ENCODE measurements at regions not wholly inside any gene's neighbourhood (a gene's known extent, or its start where the extent isn't known, plus 50 kb on each side); places are given as distances from the start of the nearest gene placed in this dataset.

DNA sequence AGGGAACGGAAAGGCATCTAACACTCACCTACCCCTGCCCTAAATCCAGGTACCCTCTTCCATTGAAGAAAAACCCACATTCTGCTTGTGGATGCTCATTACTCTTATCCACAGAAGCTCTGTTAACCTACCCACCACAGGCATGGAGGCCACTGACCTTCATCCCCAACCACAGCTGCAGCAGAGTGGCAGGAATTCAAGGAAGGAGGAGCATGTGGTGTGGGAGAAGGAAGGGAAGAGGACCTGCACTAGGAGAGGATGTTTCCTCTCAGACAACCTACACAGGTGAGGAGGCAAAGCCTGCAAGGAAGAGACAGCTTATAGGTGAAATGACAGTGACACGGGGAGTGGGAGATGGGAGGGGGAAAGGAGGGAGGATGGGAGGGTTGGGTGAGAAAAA lies 192.5 kb upstream of the TSC22D2 start:
- DNase-seq, result peak; percentile 42

DNA sequence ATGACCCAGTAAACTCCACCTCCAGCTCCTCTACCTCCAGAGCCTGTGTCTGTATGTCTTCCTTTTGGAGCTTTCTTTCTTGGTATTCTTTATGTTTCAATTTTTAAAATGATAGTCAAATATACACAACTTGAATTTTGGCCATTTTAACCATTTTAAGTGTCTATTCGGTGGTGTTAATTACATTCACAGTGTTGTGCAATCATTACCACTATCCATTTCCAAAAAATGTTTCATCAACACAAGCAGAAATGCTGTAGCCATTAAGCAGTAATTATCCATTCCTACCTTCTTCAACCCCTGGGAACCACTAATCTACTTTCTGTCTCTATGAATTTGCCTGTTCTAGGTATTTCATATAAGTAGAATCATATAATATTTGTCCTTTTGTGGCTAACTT lies 194.5 kb upstream of the TSC22D2 start:
- DNase-seq, result no peak

DNA sequence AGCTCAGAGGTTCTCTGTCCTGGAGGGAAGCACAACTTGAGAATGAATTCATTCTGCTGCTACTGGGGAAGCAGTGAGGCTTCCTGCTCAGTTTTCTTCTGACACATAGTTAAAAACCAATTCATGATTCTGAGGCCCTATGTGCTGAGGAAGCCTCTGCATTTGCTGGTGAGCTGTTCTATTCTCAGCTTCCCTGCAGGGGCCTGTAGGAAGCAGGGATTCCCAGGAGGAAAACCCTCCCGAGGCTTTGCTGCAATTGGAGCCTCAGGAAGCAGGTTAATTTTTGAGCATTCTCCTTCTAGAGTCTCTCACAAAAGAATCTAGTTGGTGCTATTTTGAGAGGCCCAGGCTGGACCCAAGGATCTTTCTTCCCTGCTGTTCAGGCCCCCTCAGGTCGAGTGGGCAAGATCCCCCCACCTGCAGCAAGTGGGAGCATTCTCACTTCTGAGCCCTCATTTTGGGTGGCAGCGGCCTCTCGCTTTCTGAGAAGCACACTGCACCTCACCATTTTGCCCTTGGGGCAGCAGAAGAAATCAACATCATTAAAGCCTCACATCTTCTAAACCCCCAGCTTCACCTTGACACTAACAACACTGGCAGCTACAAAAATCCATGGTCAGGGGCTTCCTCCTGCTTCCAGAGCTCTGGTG lies 197.5 kb upstream of the TSC22D2 start:
- peak; percentile 26 for DNase-seq

DNA sequence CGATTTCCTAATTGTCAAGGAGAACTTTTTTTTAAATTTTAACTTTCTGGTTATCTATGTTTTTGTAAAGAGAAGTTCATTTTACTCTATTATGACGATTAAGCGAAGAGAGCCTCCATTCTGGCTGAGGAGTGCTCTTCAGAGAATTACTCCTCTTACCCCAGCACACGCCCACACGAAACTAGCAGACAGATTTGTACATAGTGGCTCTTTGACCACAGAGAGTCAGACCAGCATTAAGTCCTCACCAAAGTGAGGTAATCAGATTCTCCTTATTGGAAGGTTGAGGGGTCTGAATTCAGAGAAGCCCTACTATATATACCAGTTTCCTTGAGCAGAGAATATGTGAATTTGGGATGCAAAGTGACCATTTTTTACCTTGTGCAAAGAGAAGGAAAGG lies 204.8 kb upstream of the TSC22D2 start:
- no peak for DNase-seq

DNA sequence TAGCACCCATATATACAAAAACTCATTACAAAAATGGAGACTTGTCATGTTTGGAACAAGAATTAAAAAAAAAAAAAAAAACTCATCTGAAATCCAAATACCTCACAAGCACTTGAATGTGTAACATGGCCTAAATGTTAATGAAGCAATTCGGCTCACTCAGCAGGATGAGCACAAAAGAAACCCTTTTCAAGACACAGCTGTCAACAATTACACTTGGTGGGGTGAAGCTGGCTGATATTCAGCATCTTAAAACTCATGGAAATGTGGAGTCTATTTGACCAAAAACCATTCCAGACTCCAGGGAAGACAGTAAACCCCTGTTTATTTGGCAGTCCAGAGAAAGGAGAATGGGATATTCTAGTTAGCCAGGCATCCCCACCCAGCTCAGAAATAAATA lies 205.4 kb upstream of the TSC22D2 start:
- DNase-seq, result peak; percentile 53

DNA sequence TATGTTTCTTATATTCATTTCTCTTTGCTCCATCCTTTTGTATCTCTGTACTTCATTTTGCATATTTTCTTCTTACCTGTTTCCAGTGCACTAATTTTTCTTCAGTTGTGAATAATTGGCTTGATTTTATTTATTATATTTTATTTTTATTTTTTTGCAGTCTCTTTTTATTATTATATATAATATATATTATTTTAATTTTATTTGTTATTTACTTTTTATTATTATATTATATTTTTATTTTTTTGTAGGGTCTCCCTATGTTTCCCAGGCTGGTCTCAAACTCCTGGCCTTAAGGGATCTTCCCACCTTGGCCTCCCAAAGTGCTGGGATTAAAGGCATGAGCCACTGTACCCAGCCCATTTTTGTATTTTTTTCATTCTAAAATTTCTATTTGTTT lies 213.1 kb upstream of the TSC22D2 start:
- DNase-seq, result no peak

DNA sequence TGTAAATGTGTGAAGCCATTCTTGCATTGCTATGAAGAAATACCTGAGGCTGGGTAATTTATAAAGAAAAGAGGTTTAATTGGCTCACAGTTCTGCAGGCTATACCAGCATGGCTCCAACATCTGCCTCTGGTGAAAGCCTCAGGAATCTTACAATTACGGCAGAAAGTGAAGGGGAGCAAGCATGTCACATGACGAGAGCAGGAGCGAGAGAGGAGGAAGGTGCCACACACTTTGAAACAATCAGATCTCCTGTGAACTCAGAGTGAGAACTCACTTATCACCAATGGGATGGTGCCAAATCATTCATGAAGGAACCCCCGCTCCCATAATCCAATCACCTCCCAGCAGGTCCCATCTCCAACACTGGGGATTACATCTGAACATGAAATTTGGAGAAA lies 213.6 kb upstream of the TSC22D2 start:
- no peak for DNase-seq

DNA sequence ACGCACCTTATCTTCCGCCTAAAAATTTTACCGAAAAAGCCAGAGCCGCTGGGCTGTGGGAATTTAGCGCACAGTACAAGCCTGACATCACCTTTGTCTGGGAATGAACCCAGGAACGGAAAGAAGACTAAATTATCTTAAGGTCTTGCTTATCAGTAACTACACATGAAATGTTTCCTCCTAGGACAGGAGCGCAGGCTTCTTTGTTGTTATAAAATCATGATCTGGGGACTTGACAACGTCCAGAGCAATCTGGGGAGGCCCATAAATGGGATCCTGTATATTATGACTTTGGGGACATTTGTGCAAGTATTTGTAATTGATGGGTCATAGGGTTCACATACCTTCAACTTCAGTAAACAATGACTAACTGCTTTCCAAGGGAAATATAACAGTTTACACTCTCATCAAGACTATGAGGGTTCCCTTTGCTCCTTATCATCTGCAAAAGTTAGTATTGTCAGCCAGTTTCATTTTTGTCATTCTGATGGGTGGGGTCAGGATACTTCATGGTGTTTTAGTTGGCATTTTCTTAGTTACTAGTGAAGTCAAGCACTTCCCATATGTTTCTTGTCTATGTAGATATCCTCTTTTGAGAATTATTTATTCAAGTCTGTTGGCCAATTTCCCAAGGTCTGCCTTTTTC lies 213.9 kb upstream of the PFN2 start:
- no peak for DNase-seq

DNA sequence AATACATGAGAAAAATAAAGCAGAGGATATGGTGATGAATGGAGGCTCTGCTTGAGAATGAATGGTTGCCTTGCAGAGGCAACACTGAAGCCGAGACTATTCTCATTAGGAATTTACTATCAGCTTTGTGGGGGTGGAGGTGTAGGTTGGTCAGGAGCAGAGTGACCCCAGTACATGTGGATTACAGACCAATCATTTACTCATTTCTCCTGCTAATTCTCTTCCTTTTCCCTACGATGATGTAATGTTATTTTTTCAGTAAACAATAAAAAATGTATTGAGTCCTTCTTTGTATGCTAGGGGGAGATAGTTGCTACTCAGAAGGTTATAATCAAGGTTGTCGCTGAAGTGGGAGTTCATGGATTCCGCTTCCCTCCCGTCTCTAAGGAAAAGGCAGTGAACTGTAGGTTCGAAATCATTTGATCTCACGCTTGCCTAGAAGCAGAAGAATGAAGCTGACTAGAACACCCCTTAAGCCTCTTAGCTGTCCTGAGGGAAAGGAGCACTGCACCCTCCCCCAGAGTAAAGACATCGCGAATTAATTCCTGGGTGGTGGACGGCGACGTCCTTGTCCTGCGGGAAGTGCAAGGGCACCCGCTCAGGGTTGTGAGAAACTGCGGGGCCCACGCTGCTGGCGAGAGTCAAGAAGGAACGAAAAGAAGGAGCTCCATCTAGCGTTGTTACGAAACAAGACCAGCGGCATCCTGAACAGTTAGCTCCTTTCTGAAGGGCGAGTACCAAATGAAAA lies 213.2 kb upstream of the PFN2 start:
- DNase-seq, result peak; percentile 84

DNA sequence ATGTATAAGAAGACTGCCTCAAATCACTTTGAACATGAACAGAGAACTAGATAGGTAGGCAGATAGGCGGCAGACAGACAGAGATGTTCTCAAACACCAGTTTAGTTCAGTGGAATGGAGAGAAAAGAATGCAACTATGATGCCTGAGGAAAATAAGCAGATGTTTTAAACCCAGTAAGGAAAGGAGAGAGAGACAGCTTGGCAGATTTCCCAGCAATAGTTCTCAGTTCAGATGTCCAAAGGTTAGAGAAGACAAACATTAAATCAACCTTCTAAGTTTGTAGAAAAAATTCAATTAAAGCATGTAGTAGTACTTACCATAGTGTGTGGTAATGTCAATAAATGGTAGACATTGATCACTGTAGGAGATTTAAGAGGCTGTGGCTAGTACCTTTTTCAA lies 209.6 kb upstream of the PFN2 start:
- peak; percentile 76 for DNase-seq

DNA sequence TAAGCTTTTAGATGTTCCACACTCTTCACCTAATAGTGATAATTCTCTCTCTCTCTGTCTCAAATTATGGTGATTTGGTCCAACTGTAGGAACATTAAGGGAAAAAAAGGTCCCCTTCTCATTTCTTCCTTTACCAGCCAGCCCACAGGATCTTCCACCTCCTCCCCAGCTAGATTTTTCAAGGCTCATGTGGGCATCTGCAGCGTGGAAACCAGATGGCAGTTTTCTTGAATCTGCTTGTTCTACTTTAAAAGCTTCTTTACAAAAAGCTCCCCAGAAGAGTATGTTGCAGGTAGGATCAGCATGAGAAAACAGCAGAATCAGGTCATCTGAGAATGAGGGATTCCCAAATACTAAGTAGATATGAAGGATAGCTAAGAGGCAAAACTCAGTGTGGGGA lies 208.6 kb upstream of the PFN2 start:
- DNase-seq, result no peak

DNA sequence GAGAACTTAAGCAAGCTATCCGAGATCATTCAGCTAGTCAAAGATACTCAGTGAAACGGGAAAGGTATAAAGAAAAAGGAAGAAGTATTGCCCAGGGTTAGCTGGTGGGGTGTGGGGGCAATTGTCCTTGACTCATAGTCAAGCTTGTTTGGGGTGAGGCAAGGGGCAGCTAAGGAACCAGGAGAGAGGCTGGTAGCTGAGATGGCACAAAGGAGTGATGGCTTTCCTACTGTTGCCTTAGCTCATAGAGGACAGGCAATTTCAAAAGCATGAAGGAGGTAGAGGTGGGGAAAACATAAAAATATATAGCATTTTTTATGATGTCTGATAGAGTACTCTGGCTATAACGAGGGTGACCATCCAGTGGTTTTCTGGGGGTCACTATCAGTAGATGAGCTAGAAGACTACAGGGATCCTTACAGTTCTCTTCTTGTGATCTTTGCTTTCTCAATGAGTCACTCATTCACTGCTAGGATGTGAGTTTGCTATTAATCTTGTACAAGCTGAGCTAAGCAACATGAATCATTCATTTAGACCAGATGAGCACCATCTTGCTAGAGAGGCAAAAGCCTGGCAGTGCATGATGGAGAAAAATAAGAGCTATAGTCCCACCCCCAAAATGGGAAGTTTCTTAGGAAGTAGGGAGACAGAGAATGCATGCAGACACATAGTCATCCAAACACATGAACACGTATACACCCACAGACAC lies 207.1 kb upstream of the PFN2 start:
- DNase-seq, result no peak

DNA sequence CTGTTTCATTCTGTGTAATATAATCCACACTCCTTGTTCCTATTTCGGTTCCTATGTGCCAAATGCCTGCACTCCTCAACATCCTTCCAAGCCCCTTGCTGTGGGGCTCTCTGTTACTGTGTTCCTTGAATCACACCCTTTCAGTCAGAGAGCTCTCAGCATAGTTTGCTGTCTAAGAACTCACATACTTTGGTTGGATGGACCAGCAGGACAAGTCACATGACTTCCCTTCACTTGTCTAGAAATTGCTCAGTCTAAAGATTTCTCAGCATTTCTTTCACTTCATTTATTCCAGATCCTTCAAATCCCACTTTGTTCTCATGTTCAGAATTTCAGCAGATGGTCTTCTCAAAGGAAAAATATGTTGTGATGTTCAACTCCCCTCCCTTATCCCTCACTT lies 203.5 kb upstream of the PFN2 start:
- DNase-seq, result no peak

DNA sequence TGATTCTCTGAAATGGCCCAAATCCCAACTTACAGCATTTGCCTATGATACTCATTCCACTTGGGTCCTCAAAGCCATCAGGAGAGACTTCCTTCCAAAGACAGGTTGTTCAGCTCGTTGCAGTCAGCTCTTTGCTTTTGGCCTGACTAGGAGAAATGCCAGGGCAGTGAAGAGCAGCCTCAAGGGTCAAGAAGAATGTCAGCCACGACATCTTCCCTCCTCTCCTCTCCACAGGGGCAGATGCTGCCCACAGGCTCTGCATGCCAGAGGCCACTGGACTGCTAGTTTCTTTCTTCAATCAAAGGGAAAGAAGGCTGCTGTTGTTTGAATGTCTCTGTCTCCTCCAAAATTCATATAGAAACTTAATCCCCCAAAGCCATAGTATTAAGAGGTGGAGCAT lies 201.7 kb upstream of the PFN2 start:
- DNase-seq, result no peak

DNA sequence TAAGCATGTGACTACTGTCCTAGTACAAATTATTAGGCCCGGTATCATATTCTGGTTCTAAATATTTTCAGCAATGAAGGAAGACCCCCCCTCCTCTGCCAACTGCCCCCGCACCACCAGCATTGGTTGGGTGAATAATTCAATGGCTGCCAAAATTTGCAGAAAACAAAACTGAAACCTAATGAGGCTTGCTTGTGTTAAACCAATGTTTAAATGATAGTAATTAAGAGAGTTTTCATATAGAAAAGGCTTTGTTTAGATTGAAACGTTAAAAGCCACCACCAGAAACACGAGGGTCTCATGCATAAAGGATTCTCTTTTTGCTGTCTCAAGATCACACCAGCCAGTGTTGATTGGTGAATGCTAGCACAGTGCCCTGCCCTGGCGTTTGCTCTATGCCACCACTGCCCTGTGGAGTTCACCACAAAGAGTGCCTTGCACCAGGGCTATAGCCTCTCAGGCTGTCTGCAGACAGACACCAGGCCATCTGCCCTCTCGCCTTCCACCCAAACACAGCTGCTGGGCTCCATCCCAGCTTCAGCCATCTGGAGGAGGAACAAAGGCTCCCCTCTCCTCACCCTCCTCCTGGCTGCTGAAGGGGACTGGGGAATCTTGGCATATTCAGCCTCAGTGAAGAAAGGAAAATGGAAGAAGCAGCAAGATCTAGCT lies 200.3 kb upstream of the PFN2 start:
- DNase-seq, result peak; percentile 87

DNA sequence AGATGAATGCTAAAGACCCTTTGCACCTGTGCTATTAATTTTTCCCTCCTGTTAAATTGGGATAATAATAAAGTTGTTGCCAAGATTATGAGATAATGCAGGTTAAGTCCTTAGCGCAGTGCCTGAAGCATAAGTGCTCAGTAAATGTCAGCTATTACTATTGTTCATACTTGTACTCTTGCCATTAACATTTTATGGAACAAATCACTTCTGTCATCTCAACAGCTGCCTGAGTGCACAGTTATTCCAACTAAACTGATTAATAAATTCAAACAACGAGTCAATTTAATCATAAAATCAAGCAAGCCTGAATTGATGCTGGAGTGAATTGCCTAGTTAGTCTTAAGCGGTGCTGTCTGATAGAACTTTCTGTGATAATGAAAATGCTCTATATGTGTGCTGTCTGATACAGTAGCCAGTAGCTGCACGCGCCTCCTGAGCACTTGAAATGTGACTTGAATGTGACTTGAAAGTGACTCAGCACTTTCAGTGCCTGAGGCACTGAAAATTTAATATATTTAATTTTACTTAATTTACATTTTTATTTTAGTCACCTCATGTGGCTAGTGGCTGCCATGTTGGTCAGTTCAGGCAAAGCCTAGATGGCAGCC lies 198.7 kb upstream of the PFN2 start:
- DNase-seq, result no peak

DNA sequence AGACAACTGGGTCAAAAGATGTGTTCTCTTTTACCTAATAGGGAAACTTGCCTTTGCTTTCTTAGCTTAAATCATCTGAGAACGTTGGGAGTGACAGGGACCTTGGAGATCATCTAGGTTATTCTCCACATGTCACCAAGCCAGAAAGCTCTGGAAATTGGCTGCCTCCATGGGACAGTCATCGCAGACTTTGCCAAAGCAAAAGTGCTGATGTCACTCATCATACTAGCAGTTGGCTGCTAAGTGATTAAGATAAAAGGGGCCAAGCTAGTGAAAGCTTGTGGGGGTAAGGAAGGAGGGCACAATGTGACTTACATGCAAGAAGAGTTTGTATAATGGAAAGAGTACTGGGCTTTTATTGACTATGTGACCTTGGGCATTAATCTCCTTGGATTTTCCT lies 198.0 kb upstream of the PFN2 start:
- no peak for DNase-seq

DNA sequence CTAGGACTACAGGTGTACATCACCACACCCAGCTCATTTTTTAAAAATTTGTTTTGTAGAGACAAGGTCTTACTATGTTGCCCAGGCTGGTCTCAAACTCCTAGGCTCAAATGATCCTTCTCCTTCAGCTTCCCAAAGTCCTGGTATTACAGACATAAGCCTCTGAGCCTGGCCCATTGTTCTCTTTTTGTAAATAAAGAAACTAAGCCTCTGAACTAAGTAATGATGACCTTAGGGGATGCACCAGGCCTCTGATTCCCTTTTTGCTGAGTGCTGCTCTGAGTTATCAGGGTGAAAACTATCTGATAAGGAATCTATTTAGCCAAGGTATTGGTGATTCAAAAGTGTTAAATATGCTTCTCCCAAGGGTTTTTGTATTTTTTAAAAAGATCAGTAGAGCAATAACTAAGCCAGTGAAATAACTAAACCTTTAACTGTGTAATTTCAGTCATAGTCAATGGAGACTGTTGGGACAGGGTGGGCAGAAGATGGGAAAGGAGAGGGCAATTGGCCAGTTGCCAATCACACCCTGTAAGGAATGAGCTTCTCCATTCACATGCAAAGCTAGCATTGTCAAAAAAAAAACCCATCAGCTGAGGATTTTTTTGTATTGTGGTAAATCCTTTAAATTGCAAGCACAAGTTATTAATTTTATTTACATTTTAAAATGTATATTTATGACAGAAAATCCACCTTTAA lies 194.8 kb upstream of the PFN2 start:
- no peak for DNase-seq

DNA sequence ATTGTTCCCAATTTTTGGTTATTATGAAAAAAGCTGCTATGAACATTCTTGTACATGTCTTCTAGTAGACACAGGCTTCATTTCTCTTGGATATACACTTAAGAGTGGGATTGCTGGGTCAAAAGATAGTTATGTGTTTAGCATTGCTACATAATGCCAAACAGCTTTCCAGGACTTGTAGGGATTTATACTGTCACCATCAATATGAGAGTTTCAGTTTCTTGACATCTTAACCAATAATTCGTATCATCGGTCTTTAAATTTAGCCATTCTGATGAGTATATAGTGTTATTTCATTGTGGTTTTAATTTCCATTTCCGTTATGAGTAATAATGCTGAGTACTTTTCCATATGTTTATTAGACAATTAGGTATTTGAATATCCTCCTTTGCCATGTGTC lies 190.3 kb upstream of the PFN2 start:
- no peak for DNase-seq

DNA sequence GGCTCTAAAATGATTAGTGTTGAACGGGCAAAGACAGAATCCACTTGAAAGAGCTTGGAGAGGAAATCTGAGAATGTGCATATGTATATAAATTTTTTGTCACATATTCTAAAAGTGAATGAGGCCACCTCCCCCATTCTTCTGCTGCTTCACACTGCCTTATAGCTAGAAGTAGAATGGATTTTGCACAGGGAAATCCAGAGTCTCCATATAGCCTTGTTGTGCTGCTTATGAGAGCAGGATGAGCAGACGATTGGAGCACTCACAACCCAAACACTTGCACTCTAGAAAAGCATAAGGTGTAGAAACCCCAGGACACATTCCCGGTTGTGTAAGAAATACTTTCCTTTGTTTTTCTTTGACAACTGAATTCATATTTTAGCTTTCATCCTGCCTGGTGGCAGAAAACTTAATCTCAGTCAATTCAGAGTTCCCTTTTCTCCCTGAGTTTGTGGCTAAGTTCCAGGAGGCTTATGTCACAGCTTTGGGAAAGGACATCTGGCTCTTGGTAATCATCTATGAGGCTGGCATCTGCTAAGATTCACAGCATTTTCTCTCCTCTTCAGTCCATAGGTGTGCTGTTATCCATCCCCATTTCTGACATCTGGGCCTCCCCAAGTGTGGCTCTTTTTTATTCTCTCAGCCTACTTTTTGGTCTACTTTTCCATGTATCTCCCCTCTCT lies 188.4 kb upstream of the PFN2 start:
- DNase-seq, result peak; percentile 89

DNA sequence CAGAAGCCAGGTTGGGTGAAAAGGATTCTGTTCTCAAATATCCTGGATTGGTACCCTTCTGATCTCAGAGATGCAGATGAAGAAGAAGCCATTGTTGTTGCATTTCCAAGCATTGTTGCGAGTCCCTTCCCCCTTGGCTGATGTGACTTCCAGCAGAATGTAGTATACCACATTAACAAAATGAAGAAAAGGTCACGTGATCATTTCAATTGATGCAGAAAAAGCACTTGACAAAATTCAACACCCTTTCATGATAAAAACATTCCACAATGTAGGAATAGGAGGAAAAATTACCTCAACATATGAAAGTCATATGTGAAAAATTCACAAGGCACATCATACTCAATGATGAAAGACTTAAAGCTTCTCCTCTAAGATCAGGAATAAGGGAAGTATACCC lies 181.9 kb upstream of the PFN2 start:
- no peak for DNase-seq

DNA sequence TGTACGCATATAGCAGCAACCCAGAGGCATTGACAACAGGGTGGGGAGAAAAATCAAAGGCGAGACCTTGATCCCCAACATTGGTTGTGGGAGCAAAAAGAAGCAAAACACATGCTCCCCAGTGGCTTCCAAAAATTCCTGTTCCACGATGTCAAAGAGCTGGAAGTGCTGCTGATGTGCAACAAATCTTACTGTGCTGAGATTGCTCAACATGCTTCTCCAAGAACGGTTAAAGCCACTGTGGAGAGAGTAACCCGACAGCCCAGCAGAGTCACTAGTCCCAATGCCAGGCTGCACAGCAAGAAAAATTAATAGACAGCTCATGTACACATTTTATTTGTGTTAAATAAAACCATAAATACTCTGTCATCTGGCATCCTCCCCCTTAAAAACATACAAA lies 179.9 kb upstream of the PFN2 start:
- no peak for DNase-seq

Data from NCI-H2171 treated with DMSO at 0.1 percent for 48 hours (cell line).